ENCODE measurements at regions not wholly inside any gene's neighbourhood (a gene's known extent, or its start where the extent isn't known, plus 50 kb on each side); places are given as distances from the start of the nearest gene placed in this dataset.

- no peak overlapping the region for H3K9ac ChIP-seq (ENCODE audit: low read length)
- peaks cover 6% of the 10 kb centered on the region for H3K4me1 ChIP-seq (ENCODE audit: low read length)
- no peak overlapping the region for H3K27ac ChIP-seq (ENCODE audit: low read length)
- H2AFZ ChIP-seq (ENCODE audit: low read depth, low read length): no peak overlapping the region
- no peak for TF ChIP-seq EZH2phosphoT487 (IDR thresholded peaks at IDR 0.05; ENCODE audit: low read depth)
- no peak for TF ChIP-seq CTCF (IDR thresholded peaks at IDR 0.05; ENCODE audit: low read depth, low read length)
- no peaks in the 10 kb centered on the region for H3K79me2 ChIP-seq (ENCODE audit: low read length)
- H4K20me1 ChIP-seq (ENCODE audit: insufficient read depth, low read length): no peaks in the 10 kb centered on the region
- H3K4me3 ChIP-seq (ENCODE audit: low read length): no peak overlapping the region
- H3K36me3 ChIP-seq (replicated peaks; ENCODE audit: low read depth, low read length): no peaks in the 10 kb centered on the region
- no peaks in the 10 kb centered on the region for H3K9me3 ChIP-seq (ENCODE audit: insufficient read depth, low read length)
- H3K4me2 ChIP-seq (ENCODE audit: low read length): no peak overlapping the region
- no peaks in the 10 kb centered on the region for H3K27me3 ChIP-seq (ENCODE audit: low read depth, low read length)
Observed at GRCh38 chr3:153746211-153746610, 375.0 kb upstream of the ARHGEF26 start.

GRCh38 chr3:153749070-153749610, 372.1 kb upstream of the ARHGEF26 start:
- no peak overlapping the region for H3K27ac ChIP-seq (ENCODE audit: low read length)
- H3K4me3 ChIP-seq (ENCODE audit: low read length): no peak overlapping the region
- no peak overlapping the region for H3K4me2 ChIP-seq (ENCODE audit: low read length)
- no peaks in the 10 kb centered on the region for H3K79me2 ChIP-seq (ENCODE audit: low read length)
- H2AFZ ChIP-seq (ENCODE audit: low read depth, low read length): no peak overlapping the region
- H3K9me3 ChIP-seq (ENCODE audit: insufficient read depth, low read length): no peaks in the 10 kb centered on the region
- no peaks in the 10 kb centered on the region for H3K27me3 ChIP-seq (ENCODE audit: low read depth, low read length)
- H4K20me1 ChIP-seq (ENCODE audit: insufficient read depth, low read length): no peaks in the 10 kb centered on the region
- H3K4me1 ChIP-seq (ENCODE audit: low read length): no peaks in the 10 kb centered on the region
- TF ChIP-seq EZH2phosphoT487 (IDR thresholded peaks at IDR 0.05; ENCODE audit: low read depth) (no peak), CTCF (IDR thresholded peaks at IDR 0.05; ENCODE audit: low read depth, low read length) (no peak)
- no peaks in the 10 kb centered on the region for H3K36me3 ChIP-seq (replicated peaks; ENCODE audit: low read depth, low read length)
- no peak overlapping the region for H3K9ac ChIP-seq (ENCODE audit: low read length)

GRCh38 chr3:153752405-153753027, 368.7 kb upstream of the ARHGEF26 start:
- Histone ChIP-seq H3K79me2 (ENCODE audit: low read length) (no peaks in the 10 kb centered on the region), H3K27ac (ENCODE audit: low read length) (no peak overlapping the region), H3K27me3 (ENCODE audit: low read depth, low read length) (no peaks in the 10 kb centered on the region), H3K9ac (ENCODE audit: low read length) (no peak overlapping the region), H3K4me1 (ENCODE audit: low read length) (0 out of 2 replicates have a peak, but pooled peaks cover 2% of the 10 kb centered on the region), H4K20me1 (ENCODE audit: insufficient read depth, low read length) (no peaks in the 10 kb centered on the region), H2AFZ (ENCODE audit: low read depth, low read length) (no peak overlapping the region), H3K36me3 (replicated peaks; ENCODE audit: low read depth, low read length) (no peaks in the 10 kb centered on the region), H3K4me2 (ENCODE audit: low read length) (no peak overlapping the region), H3K4me3 (ENCODE audit: low read length) (no peak overlapping the region), H3K9me3 (ENCODE audit: insufficient read depth, low read length) (no peaks in the 10 kb centered on the region)
- TF ChIP-seq CTCF (IDR thresholded peaks at IDR 0.05; ENCODE audit: low read depth, low read length) (no peak), EZH2phosphoT487 (IDR thresholded peaks at IDR 0.05; ENCODE audit: low read depth) (no peak)

- no peaks in the 10 kb centered on the region for H3K27me3 ChIP-seq (ENCODE audit: low read depth, low read length)
- H3K9ac ChIP-seq (ENCODE audit: low read length): no peak overlapping the region
- H3K4me1 ChIP-seq (ENCODE audit: low read length): 0 out of 2 replicates have a peak, but pooled peaks cover 2% of the 10 kb centered on the region
- TF ChIP-seq CTCF (IDR thresholded peaks at IDR 0.05; ENCODE audit: low read depth, low read length) (no peak), EZH2phosphoT487 (IDR thresholded peaks at IDR 0.05; ENCODE audit: low read depth) (no peak)
- no peak overlapping the region for H3K27ac ChIP-seq (ENCODE audit: low read length)
- no peak overlapping the region for H3K4me2 ChIP-seq (ENCODE audit: low read length)
- no peak overlapping the region for H3K4me3 ChIP-seq (ENCODE audit: low read length)
- H3K79me2 ChIP-seq (ENCODE audit: low read length): no peaks in the 10 kb centered on the region
- H3K36me3 ChIP-seq (replicated peaks; ENCODE audit: low read depth, low read length): no peaks in the 10 kb centered on the region
- no peak overlapping the region for H2AFZ ChIP-seq (ENCODE audit: low read depth, low read length)
- no peaks in the 10 kb centered on the region for H4K20me1 ChIP-seq (ENCODE audit: insufficient read depth, low read length)
- no peaks in the 10 kb centered on the region for H3K9me3 ChIP-seq (ENCODE audit: insufficient read depth, low read length)
Observed at GRCh38 chr3:153753035-153753434, 368.2 kb upstream of the ARHGEF26 start.
